ENCODE measurements at regions not wholly inside any gene's neighbourhood (a gene's known extent, or its start where the extent isn't known, plus 50 kb on each side); places are given as distances from the start of the nearest gene placed in this dataset.
"Not testable (repeated sequence)": the region's sequence is repeated elsewhere in the genome, so short reads cannot be mapped to it uniquely, and the experiment has no call there.

DNA sequence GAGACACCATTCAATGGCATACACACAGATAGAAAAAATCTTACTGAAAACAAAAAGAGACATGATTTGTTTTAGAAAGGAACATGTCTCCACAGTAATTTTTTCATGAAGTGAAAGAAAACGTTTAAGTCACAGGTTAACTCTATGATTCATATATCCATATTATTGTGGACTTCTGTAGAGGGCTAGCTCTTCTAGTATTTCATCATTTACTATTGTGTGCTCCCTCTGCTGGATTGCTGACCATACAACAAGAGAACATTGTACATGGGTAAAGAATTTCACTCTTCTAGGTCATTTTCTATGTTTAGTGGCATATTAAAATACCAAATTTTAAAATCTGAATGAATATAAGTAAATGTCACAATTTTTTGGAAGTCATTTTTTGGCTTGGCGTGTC, 91.8 kb upstream of the POU3F4 start:
- TF ChIP-seq, protein P1, sequence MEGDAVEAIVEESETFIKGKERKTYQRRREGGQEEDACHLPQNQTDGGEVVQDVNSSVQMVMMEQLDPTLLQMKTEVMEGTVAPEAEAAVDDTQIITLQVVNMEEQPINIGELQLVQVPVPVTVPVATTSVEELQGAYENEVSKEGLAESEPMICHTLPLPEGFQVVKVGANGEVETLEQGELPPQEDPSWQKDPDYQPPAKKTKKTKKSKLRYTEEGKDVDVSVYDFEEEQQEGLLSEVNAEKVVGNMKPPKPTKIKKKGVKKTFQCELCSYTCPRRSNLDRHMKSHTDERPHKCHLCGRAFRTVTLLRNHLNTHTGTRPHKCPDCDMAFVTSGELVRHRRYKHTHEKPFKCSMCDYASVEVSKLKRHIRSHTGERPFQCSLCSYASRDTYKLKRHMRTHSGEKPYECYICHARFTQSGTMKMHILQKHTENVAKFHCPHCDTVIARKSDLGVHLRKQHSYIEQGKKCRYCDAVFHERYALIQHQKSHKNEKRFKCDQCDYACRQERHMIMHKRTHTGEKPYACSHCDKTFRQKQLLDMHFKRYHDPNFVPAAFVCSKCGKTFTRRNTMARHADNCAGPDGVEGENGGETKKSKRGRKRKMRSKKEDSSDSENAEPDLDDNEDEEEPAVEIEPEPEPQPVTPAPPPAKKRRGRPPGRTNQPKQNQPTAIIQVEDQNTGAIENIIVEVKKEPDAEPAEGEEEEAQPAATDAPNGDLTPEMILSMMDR (IDR thresholded peaks at IDR 0.05) = peak in 3 of 4 donors; percentile 9 to 22 (median 18)
- Histone ChIP-seq H3K27ac (no peak overlapping the region), H3K4me1 (no peaks in the 10 kb centered on the region), H3K9me3 (no peaks in the 10 kb centered on the region), H3K36me3 (no peaks in the 10 kb centered on the region), H3K4me3 (no peak overlapping the region), H3K27me3 (peaks cover 0 to 2% (median 0%) of the 10 kb centered on the region in 4 donors)
- 18 to 20% methylated on average over 2 of the region's 2 CpGs for WGBS, 2 donors
- DNase-seq (no peak), FAIRE-seq (peak; percentile 89), ATAC-seq (peak in 1 of 4 donors; percentile 36)
- intact Hi-C loops (cut with DNase I) = no loop called here

DNA sequence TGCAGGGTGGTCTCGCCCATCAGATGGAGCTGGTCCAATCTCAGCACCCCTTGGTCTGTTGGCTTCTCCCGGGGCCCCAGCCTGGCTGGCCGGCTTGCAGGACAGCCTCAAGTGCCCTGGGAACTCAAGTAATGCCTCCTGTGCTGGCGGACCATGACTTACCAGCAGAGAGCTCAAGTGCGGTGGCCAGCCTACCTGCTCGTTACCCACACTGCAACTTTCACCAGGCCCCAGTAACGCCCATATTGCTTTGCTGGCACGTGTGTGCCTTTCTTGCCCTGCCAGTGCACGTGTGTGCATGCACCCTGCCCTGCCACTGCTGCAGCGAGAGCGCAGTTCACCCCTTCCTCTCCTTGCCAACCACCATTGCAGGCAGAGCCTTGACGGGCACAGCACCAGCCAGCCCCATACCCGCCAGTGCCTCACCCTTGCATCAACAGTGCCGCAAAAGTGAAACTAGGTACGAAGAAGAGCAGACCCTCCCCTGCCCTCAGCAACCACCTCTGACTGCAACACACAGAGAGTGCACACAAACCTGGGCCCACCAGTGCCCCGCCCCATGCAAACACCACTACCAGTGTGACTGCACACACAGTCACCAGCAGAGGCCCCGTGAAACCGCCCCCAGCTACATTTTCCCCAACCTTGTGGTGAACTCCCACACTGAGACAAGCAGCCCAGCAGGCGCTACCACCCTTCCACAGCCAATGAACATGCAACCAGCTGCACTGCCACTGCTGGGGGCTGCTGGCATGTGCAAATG, 88.9 kb upstream of the POU3F4 start:
- Histone ChIP-seq H3K4me1 (no peaks in the 10 kb centered on the region), H3K9me3 (no peaks in the 10 kb centered on the region), H3K4me3 (no peak overlapping the region), H3K27me3 (peaks cover 0 to 2% (median 0%) of the 10 kb centered on the region in 4 donors), H3K27ac (no peak overlapping the region), H3K36me3 (no peaks in the 10 kb centered on the region)
- TF ChIP-seq, protein P1 (IDR thresholded peaks at IDR 0.05) = no peak
- DNase-seq = peak in 2 of 6 donors; percentile 38 to 44
- no peak for ATAC-seq
- 55 to 56% methylated on average over 19 of the region's 19 CpGs for WGBS, 2 donors
- intact Hi-C loops (cut with DNase I) = no loop called here
- FAIRE-seq = no peak

DNA sequence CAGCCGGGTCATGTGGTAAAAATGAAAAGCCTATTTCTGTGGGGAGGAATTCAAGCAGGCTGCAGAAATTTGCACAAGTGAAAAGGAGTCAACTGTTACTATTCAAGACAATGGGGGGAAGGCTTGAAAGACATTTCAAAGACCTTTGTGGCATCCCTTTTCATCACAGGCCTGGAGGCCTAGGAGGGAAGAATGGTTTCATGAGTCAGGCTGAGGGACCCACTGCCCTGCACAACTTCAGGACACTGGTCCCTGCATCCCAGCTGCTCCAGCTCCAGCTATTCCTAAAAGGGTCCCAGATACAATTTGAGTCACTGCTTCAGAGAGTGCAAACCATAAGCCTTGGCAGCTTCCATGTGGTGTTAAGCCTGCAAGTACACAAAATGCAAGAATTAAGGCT, 85.3 kb upstream of the POU3F4 start:
- Histone ChIP-seq H3K9me3 (no peaks in the 10 kb centered on the region), H3K27me3 (no peaks in the 10 kb centered on the region), H3K36me3 (no peaks in the 10 kb centered on the region), H3K27ac (no peak overlapping the region), H3K4me1 (no peaks in the 10 kb centered on the region), H3K4me3 (no peak overlapping the region)
- WGBS, 2 donors = 70 to 82% methylated on average over 1 of the region's 1 CpG
- TF ChIP-seq, protein P1 (IDR thresholded peaks at IDR 0.05) = no peak
- ATAC-seq (no peak), DNase-seq (no peak), FAIRE-seq (no peak)
- intact Hi-C loops (cut with DNase I) = no loop called here

DNA sequence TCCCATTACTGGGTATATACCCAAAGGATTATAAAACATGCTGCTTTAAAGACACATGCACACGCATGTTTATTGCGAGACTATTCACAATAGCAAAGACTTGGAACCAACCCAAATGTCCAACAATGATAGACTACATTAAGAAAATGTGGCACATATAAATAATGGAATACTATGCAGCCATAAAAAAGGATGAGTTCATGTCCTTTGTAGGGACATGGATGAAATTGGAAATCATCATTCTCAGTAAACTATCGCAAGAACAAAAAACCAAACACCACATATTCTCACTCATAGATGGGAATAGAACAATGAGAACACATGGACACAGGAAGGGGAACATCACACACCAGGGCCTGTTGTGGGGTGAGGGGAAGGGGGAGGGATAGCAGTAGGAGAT, 65.5 kb upstream of the POU3F4 start:
- FAIRE-seq; H3K9me3 ChIP-seq; intact Hi-C loops (cut with DNase I): not testable (repeated sequence)

DNA sequence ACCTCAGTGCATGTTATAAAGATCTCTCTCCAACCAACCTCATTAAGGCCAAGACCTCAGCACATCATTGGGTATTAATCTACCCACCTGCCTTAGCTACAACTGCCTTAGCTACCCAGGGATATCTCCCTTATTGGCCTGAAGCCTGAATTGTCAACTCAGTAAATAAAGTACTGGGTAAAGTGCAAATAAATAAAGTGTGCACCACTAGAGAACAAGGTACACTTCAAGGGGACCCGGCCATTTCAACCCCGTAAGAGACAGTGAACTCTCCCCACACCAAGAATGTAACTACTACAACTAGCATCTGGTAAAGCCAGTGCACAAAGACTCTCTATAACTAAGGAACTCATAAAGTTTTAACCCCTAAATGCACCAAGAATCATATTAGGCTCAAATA, 61.7 kb upstream of the POU3F4 start:
- TF ChIP-seq, protein P1 (IDR thresholded peaks at IDR 0.05) = no peak
- Histone ChIP-seq H3K27ac (no peak overlapping the region), H3K4me3 (no peak overlapping the region), H3K9me3 (no peaks in the 10 kb centered on the region), H3K27me3 (peaks cover 0 to 4% (median under 1%) of the 10 kb centered on the region in 4 donors), H3K36me3 (no peaks in the 10 kb centered on the region), H3K4me1 (no peaks in the 10 kb centered on the region)
- WGBS, 2 donors = 57 to 72% methylated on average over 2 of the region's 2 CpGs
- ATAC-seq = no peak
- no peak for FAIRE-seq
- no peak for DNase-seq
- intact Hi-C loops (cut with DNase I) = no loop called here

More for the DNA sequence above, 65.5 kb upstream of the POU3F4 start:
- H3K4me3 ChIP-seq, DNase-seq, H3K4me1 ChIP-seq, H3K27ac ChIP-seq, H3K27me3 ChIP-seq, ATAC-seq, H3K36me3 ChIP-seq: not testable (repeated sequence)
- WGBS, 2 donors = 68 to 87% methylated on average over 3 of the region's 3 CpGs

Measured in pancreas (tissue), 10 donors.